Heart left ventricle (tissue), 16 donors: ENCODE measurements at regions not wholly inside any gene's neighbourhood (a gene's known extent, or its start where the extent isn't known, plus 50 kb on each side); places are given as distances from the start of the nearest gene placed in this dataset.
"Not testable (repeated sequence)": the region's sequence is repeated elsewhere in the genome, so short reads cannot be mapped to it uniquely, and the experiment has no call there.

Experiments used
- ATAC-seq, 4 donors: fragments of 200-7000 bp; cut with Tn5 transposase; one replicate each; pipeline ENCODE4 v1.9.1; 2020 to 2022; ENCODE audit warnings: moderate library complexity in 4 of 4, mild to moderate bottlenecking in 3 of 4, moderate number of reproducible peaks in 1 of 4
- DNase-seq, 5 donors: peaks; one replicate each; pipeline ENCODE4 v3.0.0-alpha.2; 2020
- H3K27ac ChIP-seq, 12 donors: fragments of 200-600 bp; sonication (generic) in 4 of 12; one replicate each; pipeline versions ENCODE4 v1.5.0 to v1.8.0; 2016 to 2022; ENCODE audit warnings: mild to moderate bottlenecking in 2 of 12
- H3K27me3 ChIP-seq, 9 donors: fragments of 200-600 bp; sonication (generic) in 2 of 9; one replicate each; pipeline versions ENCODE4 v1.5.1 to v1.8.0; 2016 to 2022; ENCODE audit warnings: mild to moderate bottlenecking in 3 of 9
- H3K36me3 ChIP-seq, 9 donors: fragments of 200-600 bp; sonication (generic) in 2 of 9; one replicate each; pipeline versions ENCODE4 v1.5.0 to v1.8.0; 2018 to 2022; ENCODE audit warnings: mild to moderate bottlenecking in 2 of 9
- H3K4me1 ChIP-seq, 12 donors: fragments of 200-600 bp; sonication (generic) in 4 of 12; one replicate each; pipeline versions ENCODE4 v1.5.0 to v1.8.0; 2016 to 2022; ENCODE audit warnings: mild to moderate bottlenecking in 3 of 12
- H3K4me3 ChIP-seq, 12 donors: fragments of 200-600 bp; sonication (generic) in 4 of 12; one replicate each; pipeline versions ENCODE4 v1.5.0 to v1.8.0; 2017 to 2022; ENCODE audit warnings: mild to moderate bottlenecking in 9 of 12, moderate library complexity in 4 of 12
- H3K9me3 ChIP-seq, 12 donors: fragments of 200-600 bp; sonication (generic) in 4 of 12; one replicate each; pipeline versions ENCODE4 v1.5.0 to v1.8.0; 2016 to 2022; ENCODE audit warnings: mild to moderate bottlenecking in 1 of 12
- POLR2A ChIP-seq, 2 donors: fragments of 450-650 bp; IDR thresholded peaks; one replicate each; pipeline ENCODE4 v1.6.1; 2017; ENCODE audit warnings: antibody characterized with exemption in 2 of 2, mild to moderate bottlenecking in 2 of 2, moderate library complexity in 2 of 2
- WGBS, 4 donors: extraction: QIAGEN DNeasy Blood & Tissue Kit in 2 of 4; methylation state at CpG; one replicate each; pipeline versions ENCODE4 v1.1.5 to v1.1.7; 2013 to 2018; 5-methylcytosine and 5-hydroxymethylcytosine counted together
- intact Hi-C, 10 donors: fragments of 100-400 bp; cut with DNase I; formaldehyde crosslinking; loops; one replicate each; pipeline versions ENCODE4 v1.11.1 to v1.14.2; 2022
- TF ChIP-seq, protein P1 (sequence below), 12 donors: fragments of 200-600 bp; sonication (generic) in 4 of 12; IDR thresholded peaks; one replicate each; pipeline versions ENCODE4 v1.5.0 to v1.8.0; 2018 to 2022; ENCODE audit warnings: antibody characterized with exemption in 12 of 12, mild to moderate bottlenecking in 5 of 12
- donor health status: ischemic (EF 13 %, LVEDD 7.1; RV severe dilation, severe dysfunction).
- donor health status: healthy with polysubstance abuse.
- donor health status: DM: no; HTN: yes; CAD: no.
- donor health status: DM: no; HTN: no; CAD: no.
- donor health status: ischemic (EF 25% LVEDD 6.9; RV normal size, moderate dysfunction).
- donor health status: ischemic (EF 25% LVEDD 5.7; RV mildly dilated, moderate dysfunction).
- donor health status: healthy.
- donor health status: DM: yes; HTN: yes; CAD: no.
- donor health status: ischemic (EF 35%, LVEDD 5.7; RV mildly dilated, moderate dysfunction).
- donor health status: nonischemic (EF 11% LVEDD 7.7; RV severe dilation, severe dysfunction).
- donor health status: DM: yes; HTN: yes; CAD: no.
- donor health status: PGD.
- donor health status: ischemic (EF 29% LVEDD 5.4; RV normal size, mild dysfunction).
- donor health status: nonischemic (EF 23%, LVEDD 6.1; RV moderate dilation, normal function).

DNA sequence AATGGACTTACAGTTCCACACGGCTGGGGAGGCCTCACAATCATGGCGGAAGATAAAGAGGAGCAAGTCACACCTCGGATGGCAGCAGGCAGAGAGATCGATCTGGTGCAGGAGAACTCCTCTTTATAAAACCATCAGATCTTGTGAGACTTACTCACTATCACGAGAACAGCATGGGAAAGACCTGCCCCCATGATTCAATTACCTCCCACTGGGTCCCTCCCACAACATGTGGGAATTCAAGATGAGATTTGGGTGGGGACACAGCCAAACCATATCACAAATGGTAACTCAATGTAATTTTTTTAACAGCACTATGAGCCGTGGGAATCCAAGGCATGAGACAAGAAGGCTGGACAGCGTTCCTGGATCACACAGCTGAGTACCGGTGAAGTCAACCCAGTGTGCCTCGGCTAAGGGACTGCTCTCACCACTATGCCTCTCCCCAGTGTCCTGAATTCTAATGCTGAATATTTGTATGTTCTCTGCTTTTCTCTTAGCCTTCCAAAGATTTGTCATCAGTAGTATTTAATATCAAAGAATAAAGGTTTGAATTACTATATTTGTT, 84.3 kb downstream of the IRS2 start:
- ATAC-seq, H3K36me3 ChIP-seq, intact Hi-C loops, DNase-seq, H3K4me3 ChIP-seq, H3K27me3 ChIP-seq, H3K27ac ChIP-seq, H3K9me3 ChIP-seq: not testable (repeated sequence)
- peaks cover 0 to 46% (median 9%) of the 10 kb centered on the region in 12 donors for H3K4me1 ChIP-seq
- 81 to 83% (median 82%) methylated on average over 9 of the region's 9 CpGs for WGBS, 4 donors

DNA sequence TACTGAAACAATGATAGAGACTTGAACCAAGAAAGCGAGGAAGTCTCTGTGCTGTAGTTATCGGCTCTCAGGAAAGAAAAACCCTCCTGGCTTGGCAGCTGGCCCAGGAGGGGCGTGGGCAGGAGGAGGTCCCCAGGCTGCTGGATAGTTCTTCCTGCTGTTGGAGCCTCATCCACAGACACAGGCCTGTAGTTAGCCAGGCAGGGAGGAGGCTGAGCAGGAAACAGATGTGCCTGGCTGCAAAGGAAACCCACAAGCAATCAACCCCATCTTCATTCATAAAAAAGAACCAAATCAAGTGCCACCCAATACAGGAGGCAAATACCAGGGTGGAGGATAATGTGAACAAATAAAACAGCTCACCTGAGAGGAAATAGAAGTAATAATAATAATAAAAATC, 86.2 kb downstream of the IRS2 start:
- WGBS, 4 donors = 15 to 25% (median 18%) methylated on average over 3 of the region's 3 CpGs
- H3K27me3 ChIP-seq = peaks cover 0 to 1% (median 0%) of the 10 kb centered on the region in 9 donors
- H3K4me3 ChIP-seq = no peak overlapping the region
- H3K36me3 ChIP-seq = no peaks in the 10 kb centered on the region
- peaks cover 0 to 35% (median 9%) of the 10 kb centered on the region in 12 donors for H3K4me1 ChIP-seq
- peak overlapping the region in 1 of 12 donors; percentile 39 for H3K27ac ChIP-seq
- ATAC-seq (peak; percentile 85 to 96 (median 90)), DNase-seq (peak; percentile 80 to 87 (median 85))
- intact Hi-C loops = no loop called here
- no peaks in the 10 kb centered on the region for H3K9me3 ChIP-seq
- TF ChIP-seq, protein P1, sequence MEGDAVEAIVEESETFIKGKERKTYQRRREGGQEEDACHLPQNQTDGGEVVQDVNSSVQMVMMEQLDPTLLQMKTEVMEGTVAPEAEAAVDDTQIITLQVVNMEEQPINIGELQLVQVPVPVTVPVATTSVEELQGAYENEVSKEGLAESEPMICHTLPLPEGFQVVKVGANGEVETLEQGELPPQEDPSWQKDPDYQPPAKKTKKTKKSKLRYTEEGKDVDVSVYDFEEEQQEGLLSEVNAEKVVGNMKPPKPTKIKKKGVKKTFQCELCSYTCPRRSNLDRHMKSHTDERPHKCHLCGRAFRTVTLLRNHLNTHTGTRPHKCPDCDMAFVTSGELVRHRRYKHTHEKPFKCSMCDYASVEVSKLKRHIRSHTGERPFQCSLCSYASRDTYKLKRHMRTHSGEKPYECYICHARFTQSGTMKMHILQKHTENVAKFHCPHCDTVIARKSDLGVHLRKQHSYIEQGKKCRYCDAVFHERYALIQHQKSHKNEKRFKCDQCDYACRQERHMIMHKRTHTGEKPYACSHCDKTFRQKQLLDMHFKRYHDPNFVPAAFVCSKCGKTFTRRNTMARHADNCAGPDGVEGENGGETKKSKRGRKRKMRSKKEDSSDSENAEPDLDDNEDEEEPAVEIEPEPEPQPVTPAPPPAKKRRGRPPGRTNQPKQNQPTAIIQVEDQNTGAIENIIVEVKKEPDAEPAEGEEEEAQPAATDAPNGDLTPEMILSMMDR (IDR thresholded peaks at IDR 0.05) = no peak
- no peak for TF ChIP-seq POLR2A (IDR thresholded peaks at IDR 0.05)

DNA sequence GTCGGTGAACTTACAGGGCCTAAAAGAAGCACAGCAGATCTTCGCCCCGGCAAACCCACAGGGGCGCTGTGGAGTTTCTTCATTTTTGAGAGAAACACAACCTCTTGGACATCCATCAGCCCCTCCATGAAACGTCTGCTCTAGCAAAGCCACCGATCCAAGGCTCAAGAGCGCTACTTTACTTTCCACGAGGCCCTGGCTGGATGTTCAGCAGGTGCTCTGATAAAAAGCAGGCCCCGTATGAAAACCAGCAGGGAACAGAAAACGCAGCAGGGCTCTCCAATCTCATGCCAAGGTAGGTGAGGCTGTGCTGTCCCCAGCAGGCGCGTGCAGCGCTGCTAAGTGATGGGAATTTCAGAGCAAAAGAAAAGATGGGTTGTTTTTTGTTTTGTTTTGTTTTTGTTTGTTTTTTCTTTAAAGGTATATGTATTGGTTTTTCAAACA, 86.7 kb downstream of the IRS2 start:
- Histone ChIP-seq H3K9me3 (no peaks in the 10 kb centered on the region), H3K4me3 (no peak overlapping the region), H3K27ac (peak overlapping the region in 1 of 12 donors; percentile 39), H3K4me1 (peaks cover 0 to 30% (median 9%) of the 10 kb centered on the region in 12 donors), H3K36me3 (no peaks in the 10 kb centered on the region), H3K27me3 (peaks cover 0 to 5% (median 0%) of the 10 kb centered on the region in 9 donors)
- ATAC-seq = no peak
- no peak for TF ChIP-seq POLR2A (IDR thresholded peaks at IDR 0.05)
- TF ChIP-seq, protein P1 (IDR thresholded peaks at IDR 0.05) = no peak
- intact Hi-C loops = no loop called here
- WGBS, 4 donors = 60 to 73% (median 63%) methylated on average over 13 of the region's 13 CpGs
- DNase-seq = no peak

DNA sequence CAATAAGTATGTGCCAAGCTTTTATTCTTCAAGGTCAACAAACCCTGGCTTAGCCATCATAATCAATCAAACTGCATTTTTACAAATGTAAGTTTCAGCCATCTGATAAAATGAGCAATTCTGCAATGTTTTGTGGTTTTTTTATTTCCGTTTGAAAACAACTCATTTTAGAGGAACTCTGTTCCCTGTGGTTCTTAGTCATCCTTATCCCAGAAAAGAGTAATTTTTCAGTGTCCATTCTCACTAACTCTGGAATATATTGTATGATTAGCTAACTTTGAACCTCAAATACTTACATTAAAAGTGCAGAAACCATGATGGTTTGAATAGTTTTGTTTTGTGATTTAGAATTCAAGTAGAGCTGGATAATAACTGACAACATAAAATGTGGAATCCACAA, 87.6 kb downstream of the IRS2 start:
- intact Hi-C loops = no loop called here
- DNase-seq (no peak), ATAC-seq (no peak)
- Histone ChIP-seq H3K4me1 (peaks cover 0 to 29% (median 9%) of the 10 kb centered on the region in 12 donors), H3K36me3 (no peaks in the 10 kb centered on the region), H3K27ac (peak overlapping the region in 1 of 12 donors; percentile 23), H3K27me3 (peaks cover 0 to 5% (median 0%) of the 10 kb centered on the region in 9 donors), H3K4me3 (no peak overlapping the region), H3K9me3 (no peaks in the 10 kb centered on the region)
- TF ChIP-seq, protein P1 (IDR thresholded peaks at IDR 0.05) = no peak
- TF ChIP-seq POLR2A (IDR thresholded peaks at IDR 0.05) = no peak
- 79 to 86% (median 83%) methylated on average over 1 of the region's 1 CpG for WGBS, 4 donors

DNA sequence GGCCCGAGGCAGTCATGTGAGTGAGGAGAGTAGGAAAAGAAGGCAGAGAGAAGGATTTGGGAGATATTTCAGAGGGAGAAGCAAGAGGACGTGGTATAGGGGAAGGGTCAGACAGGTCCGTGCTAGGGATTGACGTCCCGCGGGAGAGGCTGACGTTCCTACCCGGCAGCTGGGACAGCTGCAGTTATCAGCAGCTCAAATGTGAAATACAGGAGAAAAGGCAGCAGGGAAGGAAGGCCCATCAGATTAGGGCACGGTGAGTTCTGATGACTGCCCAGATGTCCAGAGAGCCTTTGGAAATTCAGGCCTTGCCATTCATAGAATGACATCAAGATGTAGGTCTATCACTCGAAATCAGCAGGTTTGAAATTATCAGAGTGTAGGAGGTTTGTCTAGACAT, 88.4 kb downstream of the IRS2 start:
- WGBS, 4 donors = 61 to 79% (median 65%) methylated on average over 10 of the region's 10 CpGs
- ATAC-seq = peak in 1 of 4 donors; percentile 26

More for the DNA sequence above, 88.4 kb downstream of the IRS2 start:
- intact Hi-C loops = no loop called here
- no peak for DNase-seq
- peaks cover 0 to 5% (median 0%) of the 10 kb centered on the region in 9 donors for H3K27me3 ChIP-seq
- no peaks in the 10 kb centered on the region for H3K36me3 ChIP-seq
- H3K4me1 ChIP-seq = peaks cover 0 to 29% (median 9%) of the 10 kb centered on the region in 12 donors
- no peak overlapping the region for H3K4me3 ChIP-seq
- H3K27ac ChIP-seq = no peak overlapping the region
- TF ChIP-seq, protein P1 (IDR thresholded peaks at IDR 0.05) = no peak
- TF ChIP-seq POLR2A (IDR thresholded peaks at IDR 0.05) = no peak
- H3K9me3 ChIP-seq = no peaks in the 10 kb centered on the region
